Liver (tissue), 8 donors: ENCODE measurements at regions not wholly inside any gene's neighbourhood (a gene's known extent, or its start where the extent isn't known, plus 50 kb on each side); places are given as distances from the start of the nearest gene placed in this dataset.

Experiments
- DNase-seq: peaks from one replicate; pipeline ENCODE4 v3.0.0-alpha.2; 2017; ENCODE audit warnings: low spot score
- H3K27ac ChIP-seq, 2 donors: one replicate each; pipeline ENCODE4 v1.7.0; 2013; ENCODE audit warnings: inconsistent platforms in 2 of 2, low read length in 2 of 2, control low read depth in 1 of 2, low read depth in 1 of 2, mild to moderate bottlenecking in 1 of 2
- H3K27me3 ChIP-seq, 4 donors: one replicate each; pipeline versions ENCODE4 v1.6.1 to v1.7.0; 2013; ENCODE audit warnings: low read length in 3 of 4, inconsistent platforms in 1 of 4, mild to moderate bottlenecking in 1 of 4, moderate library complexity in 1 of 4; ENCODE audit not compliant: control insufficient read depth in 4 of 4, insufficient read depth in 4 of 4
- H3K36me3 ChIP-seq, 4 donors: one replicate each; pipeline versions ENCODE4 v1.6.1 to v1.7.0; 2013; ENCODE audit warnings: low read length in 3 of 4, mild to moderate bottlenecking in 3 of 4, low read depth in 1 of 4, moderate library complexity in 1 of 4; ENCODE audit not compliant: control insufficient read depth in 4 of 4, insufficient read depth in 3 of 4
- H3K4me1 ChIP-seq, 4 donors: one replicate each; pipeline versions ENCODE4 v1.6.1 to v1.7.0; 2013; ENCODE audit warnings: low read length in 3 of 4, mild to moderate bottlenecking in 3 of 4, moderate library complexity in 1 of 4; ENCODE audit not compliant: control insufficient read depth in 4 of 4, insufficient read depth in 4 of 4
- H3K4me3 ChIP-seq, 3 donors: one replicate each; pipeline versions ENCODE4 v1.6.1 to v1.7.0; 2013; ENCODE audit warnings: low read length in 3 of 3, control low read depth in 1 of 3, low read depth in 1 of 3, mild to moderate bottlenecking in 1 of 3
- H3K9ac ChIP-seq, 2 donors: one replicate each; pipeline ENCODE4 v1.7.0; 2013; ENCODE audit warnings: low read length in 2 of 2, mild to moderate bottlenecking in 2 of 2, moderate library complexity in 2 of 2, control low read depth in 1 of 2, low read depth in 1 of 2
- H3K9me3 ChIP-seq, 4 donors: one replicate each; pipeline versions ENCODE4 v1.6.1 to v1.7.0; 2013; ENCODE audit warnings: low read length in 3 of 4; ENCODE audit not compliant: control insufficient read depth in 4 of 4
- EGR1 ChIP-seq, 2 donors: IDR thresholded peaks; 2 replicates each; pipeline ENCODE4 v1.6.1; 2016 to 2018; ENCODE audit warnings: antibody characterized with exemption in 2 of 2, low read depth in 2 of 2
- FOXA1 ChIP-seq: IDR thresholded peaks from 2 replicates; pipeline ENCODE4 v1.6.1; 2016; ENCODE audit warnings: antibody characterized with exemption
- FOXA2 ChIP-seq: IDR thresholded peaks from 2 replicates; pipeline ENCODE4 v1.6.1; 2016; ENCODE audit warnings: antibody characterized with exemption
- GABPA ChIP-seq, 2 donors: IDR thresholded peaks in 1 of 2; conservative IDR thresholded peaks in 1 of 2; 2 replicates each; pipeline ENCODE4 v1.6.1; 2016; ENCODE audit warnings: antibody characterized with exemption in 2 of 2, mild to moderate bottlenecking in 1 of 2, moderate library complexity in 1 of 2
- HNF4A ChIP-seq, 2 donors: conservative IDR thresholded peaks; 2 replicates each; pipeline ENCODE4 v1.6.1; 2016; ENCODE audit warnings: antibody characterized with exemption in 2 of 2, mild to moderate bottlenecking in 2 of 2
- HNF4G ChIP-seq: IDR thresholded peaks from 2 replicates; pipeline ENCODE4 v1.6.1; 2016; ENCODE audit warnings: antibody characterized with exemption
- JUND ChIP-seq, 2 donors: IDR thresholded peaks; 2 replicates each; pipeline ENCODE4 v1.6.1; 2016; ENCODE audit warnings: antibody characterized with exemption in 2 of 2
- NR2F2 ChIP-seq: IDR thresholded peaks from 2 replicates; pipeline ENCODE4 v1.6.1; 2016; ENCODE audit warnings: antibody characterized with exemption
- RAD21 ChIP-seq, 2 donors: IDR thresholded peaks; 2 replicates each; pipeline ENCODE4 v1.6.1; 2016; ENCODE audit warnings: antibody characterized with exemption in 2 of 2, mild to moderate bottlenecking in 2 of 2
- REST ChIP-seq: IDR thresholded peaks from 2 replicates; pipeline ENCODE4 v1.6.1; 2016; ENCODE audit warnings: antibody characterized with exemption, mild to moderate bottlenecking
- RXRA ChIP-seq, 2 donors: IDR thresholded peaks; 2 replicates each; pipeline ENCODE4 v1.6.1; 2017 to 2018; ENCODE audit warnings: antibody characterized with exemption in 2 of 2, mild to moderate bottlenecking in 1 of 2
- SP1 ChIP-seq: IDR thresholded peaks from 2 replicates; pipeline ENCODE4 v1.6.1; 2018; ENCODE audit warnings: antibody characterized with exemption, mild to moderate bottlenecking
- TAF1 ChIP-seq: conservative IDR thresholded peaks from 2 replicates; pipeline ENCODE4 v1.6.1; 2016; ENCODE audit warnings: antibody characterized with exemption, mild to moderate bottlenecking
- YY1 ChIP-seq: IDR thresholded peaks from 2 replicates; pipeline ENCODE4 v1.6.1; 2016; ENCODE audit warnings: antibody characterized with exemption, mild to moderate bottlenecking
- ZBTB33 ChIP-seq: IDR thresholded peaks from 2 replicates; pipeline ENCODE4 v1.6.1; 2016; ENCODE audit warnings: antibody characterized with exemption
- WGBS: extraction: QIAGEN DNeasy Blood & Tissue Kit; methylation state at CpG from one replicate; pipeline ENCODE4 v1.1.7; 2013; 5-methylcytosine and 5-hydroxymethylcytosine counted together
- TF ChIP-seq, protein P1 (sequence below): IDR thresholded peaks from 2 replicates; pipeline ENCODE4 v1.6.1; 2016; ENCODE audit warnings: antibody characterized with exemption
- TF ChIP-seq, protein P2 (sequence below): IDR thresholded peaks from 2 replicates; pipeline ENCODE4 v1.6.1; 2016; ENCODE audit warnings: antibody characterized with exemption
- TF ChIP-seq, protein P3 (sequence below): fragments of 150-350 bp; IDR thresholded peaks from 2 replicates; pipeline ENCODE4 v1.5.1; 2017; ENCODE audit warnings: improper control_type of control experiment, low read depth, low read length; ENCODE audit not compliant: missing input control
- donor health status: healthy.
- donor health status: healthy.
- donor health status: healthy.
- donor health status: healthy.
- donor health status: healthy.

DNA sequence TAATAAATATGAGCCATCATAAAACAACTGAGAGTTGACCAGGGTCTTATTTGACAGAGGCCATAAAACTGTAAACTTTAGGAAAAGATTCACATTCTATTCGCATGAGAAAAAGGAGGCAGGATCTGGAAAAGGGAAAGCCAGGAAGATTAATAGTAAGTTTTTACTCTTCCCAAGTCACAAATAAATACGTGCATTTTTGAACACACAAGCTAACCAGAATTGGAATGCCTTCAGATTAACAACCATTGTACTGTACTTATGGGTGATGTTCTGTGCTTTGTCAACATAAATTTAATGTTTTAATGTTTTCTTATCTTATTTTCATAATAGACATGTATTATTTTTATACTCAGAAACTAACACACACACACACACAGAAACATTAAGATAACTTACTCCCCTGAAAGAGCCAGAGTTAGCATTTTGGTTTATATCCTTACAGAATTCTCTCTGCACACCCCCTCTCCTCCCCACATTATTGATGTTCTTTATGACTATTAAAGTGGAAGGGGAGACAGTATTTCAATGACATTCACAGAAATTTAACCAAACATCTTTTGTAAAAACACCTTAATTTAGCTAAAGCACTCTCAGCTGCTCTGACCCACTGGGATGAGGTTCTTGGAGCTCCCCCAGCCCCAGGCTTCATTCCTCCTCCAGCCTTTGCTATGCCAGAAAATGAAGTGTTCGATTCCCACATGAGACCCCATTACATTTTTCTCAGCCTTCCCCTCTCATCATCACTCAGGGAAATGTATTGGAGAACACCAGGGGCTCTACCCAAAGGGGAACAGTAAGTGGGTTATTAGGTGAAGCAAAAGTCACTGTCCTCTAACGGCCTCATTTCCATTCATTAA is 155.5 kb downstream of the ESM1 start:
- H3K9ac ChIP-seq: no peak overlapping the region
- no peaks in the 10 kb centered on the region for H3K27me3 ChIP-seq
- H3K4me1 ChIP-seq: peaks cover 0 to 7% (median 2%) of the 10 kb centered on the region in 4 donors
- DNase-seq: no peak
- no peak overlapping the region for H3K27ac ChIP-seq
- H3K4me3 ChIP-seq: no peak overlapping the region
- no peak for TF ChIP-seq TAF1
- TF ChIP-seq, protein P1, sequence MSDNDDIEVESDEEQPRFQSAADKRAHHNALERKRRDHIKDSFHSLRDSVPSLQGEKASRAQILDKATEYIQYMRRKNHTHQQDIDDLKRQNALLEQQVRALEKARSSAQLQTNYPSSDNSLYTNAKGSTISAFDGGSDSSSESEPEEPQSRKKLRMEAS: no peak
- TF ChIP-seq SP1: no peak
- H3K36me3 ChIP-seq: no peaks in the 10 kb centered on the region
- no peaks in the 10 kb centered on the region for H3K9me3 ChIP-seq
- WGBS: 88% methylated on average over 4 of the region's 4 CpGs

DNA sequence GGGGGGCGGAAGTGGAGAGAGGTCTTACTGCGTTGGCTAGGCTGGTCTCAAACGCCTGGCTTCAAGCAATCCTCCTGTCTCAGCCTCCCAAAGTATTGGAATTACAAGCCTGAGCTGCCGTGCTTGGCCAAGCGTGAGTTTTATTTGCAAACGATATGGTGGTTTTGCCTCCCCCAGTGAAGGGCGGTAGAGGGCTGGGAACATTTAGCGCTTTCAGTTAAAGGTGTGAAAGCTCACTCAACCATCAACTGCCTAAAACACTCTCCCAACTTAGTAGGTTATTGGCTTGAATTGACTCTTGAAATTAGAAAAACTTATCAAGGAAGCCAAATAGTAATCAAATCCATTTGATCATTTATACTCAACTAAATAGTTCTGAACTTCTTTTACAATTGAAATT is 156.3 kb downstream of the ESM1 start:
- WGBS: 87% methylated on average over 8 of the region's 8 CpGs
- no peak for TF ChIP-seq RAD21 (IDR thresholded peaks at IDR 0.05)
- no peak for TF ChIP-seq HNF4G
- no peak for TF ChIP-seq NR2F2
- TF ChIP-seq, protein P1: no peak
- no peak for TF ChIP-seq FOXA1
- TF ChIP-seq YY1: no peak
- no peak for TF ChIP-seq TAF1
- TF ChIP-seq, protein P2, sequence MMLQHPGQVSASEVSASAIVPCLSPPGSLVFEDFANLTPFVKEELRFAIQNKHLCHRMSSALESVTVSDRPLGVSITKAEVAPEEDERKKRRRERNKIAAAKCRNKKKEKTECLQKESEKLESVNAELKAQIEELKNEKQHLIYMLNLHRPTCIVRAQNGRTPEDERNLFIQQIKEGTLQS: no peak
- TF ChIP-seq, protein P3, sequence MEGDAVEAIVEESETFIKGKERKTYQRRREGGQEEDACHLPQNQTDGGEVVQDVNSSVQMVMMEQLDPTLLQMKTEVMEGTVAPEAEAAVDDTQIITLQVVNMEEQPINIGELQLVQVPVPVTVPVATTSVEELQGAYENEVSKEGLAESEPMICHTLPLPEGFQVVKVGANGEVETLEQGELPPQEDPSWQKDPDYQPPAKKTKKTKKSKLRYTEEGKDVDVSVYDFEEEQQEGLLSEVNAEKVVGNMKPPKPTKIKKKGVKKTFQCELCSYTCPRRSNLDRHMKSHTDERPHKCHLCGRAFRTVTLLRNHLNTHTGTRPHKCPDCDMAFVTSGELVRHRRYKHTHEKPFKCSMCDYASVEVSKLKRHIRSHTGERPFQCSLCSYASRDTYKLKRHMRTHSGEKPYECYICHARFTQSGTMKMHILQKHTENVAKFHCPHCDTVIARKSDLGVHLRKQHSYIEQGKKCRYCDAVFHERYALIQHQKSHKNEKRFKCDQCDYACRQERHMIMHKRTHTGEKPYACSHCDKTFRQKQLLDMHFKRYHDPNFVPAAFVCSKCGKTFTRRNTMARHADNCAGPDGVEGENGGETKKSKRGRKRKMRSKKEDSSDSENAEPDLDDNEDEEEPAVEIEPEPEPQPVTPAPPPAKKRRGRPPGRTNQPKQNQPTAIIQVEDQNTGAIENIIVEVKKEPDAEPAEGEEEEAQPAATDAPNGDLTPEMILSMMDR: no peak
- TF ChIP-seq REST: no peak
- no peak for TF ChIP-seq GABPA (IDR thresholded peaks at IDR 0.05 in 1 of 2, conservative IDR thresholded peaks at IDR 0.05 in 1 of 2)
- no peak for TF ChIP-seq RXRA (IDR thresholded peaks at IDR 0.05)
- no peak for TF ChIP-seq HNF4A (conservative IDR thresholded peaks at IDR 0.05)
- TF ChIP-seq FOXA2: no peak
- no peak for TF ChIP-seq JUND (IDR thresholded peaks at IDR 0.05)
- no peak for TF ChIP-seq EGR1 (IDR thresholded peaks at IDR 0.05; ENCODE audit: low read depth in 2 of 2)
- TF ChIP-seq ZBTB33: no peak
- TF ChIP-seq SP1: no peak
- no peak overlapping the region for H3K9ac ChIP-seq

More for the DNA sequence above, 156.3 kb downstream of the ESM1 start:
- no peaks in the 10 kb centered on the region for H3K36me3 ChIP-seq
- DNase-seq: no peak
- H3K27ac ChIP-seq: no peak overlapping the region
- H3K9me3 ChIP-seq: no peaks in the 10 kb centered on the region
- no peak overlapping the region for H3K4me3 ChIP-seq
- no peaks in the 10 kb centered on the region for H3K27me3 ChIP-seq
- H3K4me1 ChIP-seq: peaks cover 0 to under 1% (median 0%) of the 10 kb centered on the region in 4 donors
